A549 (cell line): ENCODE measurements at regions not wholly inside any gene's neighbourhood (a gene's known extent, or its start where the extent isn't known, plus 50 kb on each side); places are given as distances from the start of the nearest gene placed in this dataset.

Experiments used
- BCL3 ChIP-seq: fragments of >200 bp; sonication (Bioruptor Twin); formaldehyde crosslinking; IDR thresholded peaks from 3 replicates; pipeline ENCODE4 v1.6.1; 2016
- CTCF ChIP-seq: fragments of >200 bp; sonication (Bioruptor Twin); formaldehyde crosslinking; IDR thresholded peaks from 3 replicates; pipeline ENCODE4 v1.5.1; 2016
- EP300 ChIP-seq, 2 experiments: fragments of >200 bp; sonication (Bioruptor Twin); formaldehyde crosslinking; IDR thresholded peaks; 2 replicates in 1 of 2; 3 replicates in 1 of 2; pipeline ENCODE4 v1.6.1; 2016 to 2017
- FOSL2 ChIP-seq, 2 experiments: fragments of 450-650 bp in 1 of 2; fragments of >200 bp in 1 of 2; sonication (Bioruptor Twin) in 1 of 2; formaldehyde crosslinking; IDR thresholded peaks; 2 replicates each; pipeline versions ENCODE4 v1.5.0 to v1.6.1; 2016 to 2020; ENCODE audit warnings: mild to moderate bottlenecking in 1 of 2, moderate library complexity in 1 of 2
- JUN ChIP-seq, 2 experiments: fragments of >200 bp; sonication (Bioruptor Twin); formaldehyde crosslinking; IDR thresholded peaks; 2 replicates in 1 of 2; 3 replicates in 1 of 2; pipeline ENCODE4 v1.6.1; 2016 to 2017
- MAFK ChIP-seq: fragments of 450-650 bp; IDR thresholded peaks from 2 replicates; pipeline ENCODE4 v1.6.1; 2014; ENCODE audit not compliant: partially characterized antibody
- PHF8 ChIP-seq: fragments of 200-600 bp; sonication (generic); IDR thresholded peaks from 2 replicates; pipeline ENCODE4 v1.6.1; 2016; ENCODE audit warnings: low read depth, mild to moderate bottlenecking, antibody characterized with exemption, moderate library complexity, borderline replicate concordance
- POLR2A ChIP-seq: IDR thresholded peaks from 2 replicates; pipeline ENCODE4 v1.6.1; 2012; ENCODE audit warnings: mild to moderate bottlenecking, low read length
- RAD21 ChIP-seq, 2 experiments: fragments of >200 bp in 1 of 2; sonication (Bioruptor Twin) in 1 of 2; formaldehyde crosslinking in 1 of 2; IDR thresholded peaks in 1 of 2; conservative IDR thresholded peaks in 1 of 2; 2 replicates in 1 of 2; 3 replicates in 1 of 2; pipeline ENCODE4 v1.6.1; 2012 to 2018; ENCODE audit warnings: inconsistent platforms in 1 of 2
- RARB ChIP-seq: fragments of 250-450 bp; sonication (Bioruptor Pico); IDR thresholded peaks from 2 replicates; pipeline ENCODE4 v1.8.0; 2021; ENCODE audit warnings: mild to moderate bottlenecking, moderate library complexity
- RCOR1 ChIP-seq: fragments of 150-350 bp; IDR thresholded peaks from 2 replicates; pipeline ENCODE4 v1.6.1; 2014; ENCODE audit warnings: antibody characterized with exemption, low read length, low read depth
- TF ChIP-seq, protein P1 (sequence below): fragments of 250-450 bp; sonication (Bioruptor Pico); IDR thresholded peaks from 2 replicates; pipeline ENCODE4 v1.5.0; 2021; ENCODE audit warnings: mild to moderate bottlenecking, moderate library complexity, borderline replicate concordance

DNA sequence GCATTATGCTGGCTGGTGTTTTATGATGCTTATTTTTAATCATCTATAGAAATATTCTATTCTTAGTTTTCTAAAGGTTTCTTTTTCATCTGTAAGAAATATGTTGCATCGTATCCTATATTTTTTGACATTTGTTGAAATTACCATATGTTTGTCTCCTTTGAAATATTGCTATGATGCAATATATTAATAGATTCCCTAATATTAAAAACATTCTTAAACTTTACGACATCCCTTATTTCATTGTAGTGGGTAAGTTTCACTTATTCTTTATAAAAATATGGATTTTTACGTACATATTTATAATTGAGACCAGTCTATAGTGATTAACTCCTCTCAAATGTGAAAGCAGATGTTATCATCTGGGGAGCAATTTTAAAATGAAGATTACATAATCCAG, 258.2 kb upstream of the DUSP10 start:
- TF ChIP-seq POLR2A (no peak), CTCF (no peak), JUN (IDR thresholded peaks at IDR 0.05) (no peak), RAD21 (conservative IDR thresholded peaks at IDR 0.05 in 1 of 2, IDR thresholded peaks at IDR 0.05 in 1 of 2) (no peak), RCOR1 (no peak), EP300 (IDR thresholded peaks at IDR 0.05) (no peak), RARB (CRISPR knock-in tag) (no peak), PHF8 (no peak), BCL3 (no peak), MAFK (no peak), FOSL2 (IDR thresholded peaks at IDR 0.05) (no peak), FOSL2 (CRISPR knock-in tag; IDR thresholded peaks at IDR 0.05) (no peak)
- TF ChIP-seq, protein P1, sequence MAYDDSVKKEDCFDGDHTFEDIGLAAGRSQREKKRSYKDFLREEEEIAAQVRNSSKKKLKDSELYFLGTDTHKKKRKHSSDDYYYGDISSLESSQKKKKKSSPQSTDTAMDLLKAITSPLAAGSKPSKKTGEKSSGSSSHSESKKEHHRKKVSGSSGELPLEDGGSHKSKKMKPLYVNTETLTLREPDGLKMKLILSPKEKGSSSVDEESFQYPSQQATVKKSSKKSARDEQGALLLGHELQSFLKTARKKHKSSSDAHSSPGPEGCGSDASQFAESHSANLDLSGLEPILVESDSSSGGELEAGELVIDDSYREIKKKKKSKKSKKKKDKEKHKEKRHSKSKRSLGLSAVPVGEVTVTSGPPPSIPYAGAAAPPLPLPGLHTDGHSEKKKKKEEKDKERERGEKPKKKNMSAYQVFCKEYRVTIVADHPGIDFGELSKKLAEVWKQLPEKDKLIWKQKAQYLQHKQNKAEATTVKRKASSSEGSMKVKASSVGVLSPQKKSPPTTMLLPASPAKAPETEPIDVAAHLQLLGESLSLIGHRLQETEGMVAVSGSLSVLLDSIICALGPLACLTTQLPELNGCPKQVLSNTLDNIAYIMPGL (CRISPR knock-in tag) = no peak
